ENCODE measurements at regions not wholly inside any gene's neighbourhood (a gene's known extent, or its start where the extent isn't known, plus 50 kb on each side); places are given as distances from the start of the nearest gene placed in this dataset.
"Not testable (repeated sequence)": the region's sequence is repeated elsewhere in the genome, so short reads cannot be mapped to it uniquely, and the experiment has no call there.

DNA sequence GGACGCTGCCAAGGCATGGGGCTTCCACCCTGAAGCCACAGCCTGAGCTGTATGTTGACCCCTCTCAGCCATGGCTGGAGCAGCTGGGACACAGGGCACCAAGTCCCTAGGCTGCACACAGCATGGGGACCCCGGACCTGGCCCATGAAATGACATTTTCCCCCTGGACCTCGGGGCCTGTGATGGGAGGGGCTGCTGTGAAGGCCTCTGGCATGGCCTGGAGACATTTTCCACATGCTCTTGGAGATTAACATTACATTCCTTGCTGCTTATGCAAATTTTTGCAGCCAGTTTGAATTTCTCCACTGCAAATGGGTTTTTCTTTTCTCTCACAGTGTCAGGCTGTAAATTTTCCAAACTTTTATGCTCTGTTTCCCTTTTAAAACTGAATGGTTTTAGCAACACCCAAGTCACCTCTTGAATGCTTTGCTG, 463.6 kb downstream of the ZWINT start:
- no peak for DNase-seq

DNA sequence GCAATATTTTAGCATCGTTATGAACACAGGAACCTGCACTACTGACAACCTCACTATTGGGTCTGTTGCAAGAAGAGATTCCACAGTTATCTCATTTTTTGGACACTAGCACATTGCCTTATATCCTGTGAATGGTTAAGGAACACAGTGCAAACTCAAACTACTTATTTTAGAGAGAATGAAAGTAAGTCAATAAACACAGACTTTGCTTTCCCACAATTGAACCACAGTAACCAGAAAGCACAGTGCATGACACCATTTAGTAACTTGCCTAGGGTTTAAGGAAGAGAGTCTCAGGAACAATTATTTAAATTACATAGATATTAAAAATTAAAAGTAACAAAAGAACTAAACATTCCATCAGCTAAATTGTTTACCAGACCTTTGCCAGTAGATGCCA, 468.8 kb downstream of the ZWINT start:
- DNase-seq, result no peak

DNA sequence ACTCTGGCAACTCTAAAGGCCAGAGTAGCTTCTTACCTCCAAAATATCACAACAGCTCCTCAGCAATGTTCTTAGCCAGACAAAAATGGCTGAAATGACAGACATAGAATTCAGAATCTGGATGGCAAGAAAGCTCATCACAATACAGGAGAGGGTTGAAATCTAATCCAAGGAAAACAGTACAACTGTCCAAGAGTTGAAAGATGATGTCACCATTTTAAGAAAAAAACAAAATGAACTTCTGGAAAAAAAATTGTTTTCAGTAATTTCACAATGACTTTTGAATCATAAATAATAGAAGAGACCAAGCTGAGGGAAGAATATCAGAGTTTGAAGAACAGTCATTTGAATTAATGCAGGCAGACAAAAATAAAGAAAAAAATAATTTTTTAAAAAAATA, 479.5 kb downstream of the ZWINT start:
- DNase-seq, result no peak

DNA sequence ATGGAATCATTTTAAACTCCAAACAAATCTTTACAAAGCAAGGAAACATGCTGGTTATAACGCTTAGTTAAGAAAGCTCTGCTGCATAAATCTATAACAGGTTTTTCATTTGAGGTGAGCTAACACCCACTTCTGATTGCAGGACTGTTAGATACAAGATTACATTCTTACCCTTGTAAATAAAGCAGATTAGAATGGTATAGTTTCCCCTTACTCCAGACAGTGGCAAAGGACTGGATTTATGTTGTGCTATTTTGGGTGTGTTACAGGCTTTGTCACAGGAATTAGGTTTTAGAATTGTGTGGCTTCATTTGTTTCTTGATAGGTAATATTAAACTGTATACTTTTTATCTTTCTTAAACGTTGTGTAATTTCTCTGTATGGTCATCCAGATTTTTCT, 487.6 kb downstream of the ZWINT start:
- no peak for DNase-seq

DNA sequence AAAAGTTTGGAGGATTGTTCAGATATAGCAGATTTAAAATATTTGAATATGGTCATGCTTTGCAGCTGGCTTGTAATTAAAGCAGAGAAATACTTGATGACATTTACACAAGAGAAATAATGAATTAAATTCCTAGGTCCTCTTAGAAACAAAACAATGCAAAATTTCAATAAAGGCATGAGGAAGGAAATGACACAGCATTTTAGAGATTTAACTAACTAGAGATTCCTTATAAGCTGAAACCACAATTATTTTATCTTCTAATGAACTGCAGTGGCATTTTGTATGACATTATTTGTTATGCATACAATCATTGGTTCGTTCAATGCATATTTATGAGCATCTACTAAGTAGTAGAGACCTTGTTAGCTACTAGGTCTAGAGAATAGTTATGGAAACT, 490.9 kb downstream of the ZWINT start:
- no peak for DNase-seq

DNA sequence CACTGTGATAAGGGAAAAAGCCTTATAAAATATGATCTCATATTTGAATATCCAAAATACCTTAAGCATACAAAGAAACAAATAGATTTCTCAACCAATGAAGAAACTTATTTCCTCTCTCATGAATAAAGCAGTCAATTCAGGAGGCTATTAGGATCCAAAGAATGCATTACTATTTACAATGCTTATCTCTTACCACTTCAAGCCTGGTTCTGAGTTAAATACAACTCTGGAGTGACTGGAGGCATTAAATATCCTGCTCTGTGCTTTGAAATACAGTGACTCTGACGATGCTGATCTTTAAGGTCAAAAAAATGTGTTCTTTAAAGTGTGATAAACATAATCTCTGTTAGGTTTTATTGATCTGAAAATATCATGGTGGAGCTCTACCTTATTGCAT, 493.2 kb downstream of the ZWINT start:
- DNase-seq, result no peak

DNA sequence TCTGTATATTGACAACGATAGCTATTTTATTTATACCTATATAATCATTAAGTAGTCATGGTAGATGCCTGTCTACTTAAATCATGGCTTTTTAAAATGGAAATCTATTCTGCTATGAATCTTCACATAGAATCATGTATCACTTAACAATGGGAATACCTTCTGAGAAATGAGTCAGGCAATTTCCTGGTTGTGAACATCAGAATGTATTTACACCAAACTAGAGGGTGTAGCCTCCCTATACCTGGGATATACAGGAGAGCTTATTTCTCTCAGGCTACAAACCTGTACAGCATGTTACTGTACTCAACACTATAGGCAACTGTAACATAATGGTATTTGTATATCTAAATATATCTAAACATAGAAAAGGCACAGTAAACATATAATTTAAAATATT, 502.3 kb downstream of the ZWINT start:
- DNase-seq, result no peak

DNA sequence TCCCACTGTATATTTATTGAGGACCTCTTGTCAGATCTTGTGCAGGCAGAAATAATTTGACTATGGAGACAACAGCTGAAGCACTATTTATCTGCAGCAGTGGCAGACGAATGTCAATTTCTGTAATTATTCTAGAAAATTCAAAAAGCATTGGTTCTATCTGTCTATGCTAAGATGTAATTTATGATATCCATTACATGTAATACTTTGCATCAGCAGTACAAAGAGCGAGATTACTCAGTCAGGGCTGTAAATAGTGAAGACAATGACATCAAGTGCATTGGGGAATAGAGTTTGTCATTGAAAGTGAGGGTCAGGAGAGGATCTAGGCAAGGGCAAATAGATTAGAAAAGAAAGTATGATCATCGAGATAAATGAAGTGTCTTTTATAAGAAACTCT, 508.2 kb downstream of the ZWINT start:
- no peak for DNase-seq

DNA sequence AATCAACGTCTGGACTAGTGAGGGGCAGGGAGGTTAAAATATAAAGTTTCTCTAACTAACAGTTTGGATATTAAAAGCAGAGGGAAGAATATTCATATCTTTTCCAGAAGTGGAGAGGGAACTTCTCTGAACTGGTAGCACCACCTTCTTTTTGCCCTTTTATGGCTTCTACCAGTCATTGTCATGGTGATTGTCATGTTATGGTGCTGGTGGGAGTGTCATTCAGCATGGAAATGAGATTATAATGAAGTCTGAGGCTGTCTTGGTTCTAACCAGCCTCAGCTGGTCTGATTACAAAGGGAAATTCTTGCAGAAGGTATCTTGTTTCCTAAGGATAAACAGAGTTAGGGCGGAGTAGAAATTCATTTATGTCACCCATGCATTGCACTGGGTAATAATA, 523.8 kb downstream of the ZWINT start:
- DNase-seq, result no peak

DNA sequence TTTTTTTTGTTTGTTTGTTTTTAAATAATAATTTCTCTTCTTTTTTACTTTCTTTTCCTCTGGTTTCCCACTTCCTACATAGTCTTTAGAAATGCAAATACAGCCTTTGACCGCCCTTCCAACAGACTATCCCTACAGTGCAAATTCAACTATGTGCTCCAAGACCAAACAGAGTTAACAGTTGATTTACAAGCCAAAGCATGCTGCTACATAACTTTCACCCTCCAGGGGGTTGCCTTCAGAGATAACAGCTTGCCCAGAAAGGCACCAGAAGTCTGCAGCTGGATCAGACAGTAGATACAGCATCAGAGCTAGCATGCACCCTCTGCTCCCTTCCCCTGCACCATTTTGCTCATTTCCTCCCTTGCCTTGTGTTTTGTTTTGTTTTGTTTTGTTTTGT, 539.0 kb downstream of the ZWINT start:
- no peak for DNase-seq

DNA sequence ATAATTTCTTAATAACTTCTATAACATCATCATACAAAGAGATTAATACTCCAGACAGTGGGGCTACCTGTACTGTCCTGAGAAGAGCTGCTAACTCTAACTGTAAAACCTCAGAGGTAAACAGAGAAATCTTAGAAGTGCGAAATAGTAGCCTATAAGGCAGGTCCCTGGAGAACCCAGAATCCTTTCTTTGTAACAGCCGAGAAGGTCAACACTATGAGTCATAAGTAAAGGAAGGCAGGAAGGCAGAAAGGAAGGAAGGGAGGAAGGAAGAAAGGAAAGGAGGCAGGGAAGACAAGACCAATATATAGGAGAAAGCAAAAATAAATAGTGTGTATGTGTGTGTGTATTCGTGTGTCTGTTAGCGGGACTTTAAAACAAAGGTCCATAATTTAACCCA, 540.6 kb downstream of the ZWINT start:
- no peak for DNase-seq

DNA sequence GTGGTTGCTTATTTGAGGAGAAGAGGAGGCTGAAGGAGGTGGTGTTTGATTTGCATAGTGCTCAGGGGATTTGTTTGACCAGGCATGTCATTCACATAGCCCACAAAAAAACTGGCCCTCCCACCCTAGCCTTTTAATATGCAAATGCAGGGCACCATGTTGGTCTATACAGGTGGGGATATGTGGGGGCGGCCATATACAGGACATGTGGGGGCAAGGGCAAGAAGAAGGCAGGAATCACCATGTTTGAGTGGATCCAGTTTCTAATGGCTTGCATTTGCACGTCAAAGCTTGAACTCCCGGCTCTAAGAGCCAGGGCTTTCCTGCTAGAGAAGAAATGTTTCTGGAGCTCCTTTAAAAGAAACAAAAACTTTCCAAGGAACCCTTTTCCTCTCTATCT, 541.0 kb downstream of the ZWINT start:
- no peak for DNase-seq

DNA sequence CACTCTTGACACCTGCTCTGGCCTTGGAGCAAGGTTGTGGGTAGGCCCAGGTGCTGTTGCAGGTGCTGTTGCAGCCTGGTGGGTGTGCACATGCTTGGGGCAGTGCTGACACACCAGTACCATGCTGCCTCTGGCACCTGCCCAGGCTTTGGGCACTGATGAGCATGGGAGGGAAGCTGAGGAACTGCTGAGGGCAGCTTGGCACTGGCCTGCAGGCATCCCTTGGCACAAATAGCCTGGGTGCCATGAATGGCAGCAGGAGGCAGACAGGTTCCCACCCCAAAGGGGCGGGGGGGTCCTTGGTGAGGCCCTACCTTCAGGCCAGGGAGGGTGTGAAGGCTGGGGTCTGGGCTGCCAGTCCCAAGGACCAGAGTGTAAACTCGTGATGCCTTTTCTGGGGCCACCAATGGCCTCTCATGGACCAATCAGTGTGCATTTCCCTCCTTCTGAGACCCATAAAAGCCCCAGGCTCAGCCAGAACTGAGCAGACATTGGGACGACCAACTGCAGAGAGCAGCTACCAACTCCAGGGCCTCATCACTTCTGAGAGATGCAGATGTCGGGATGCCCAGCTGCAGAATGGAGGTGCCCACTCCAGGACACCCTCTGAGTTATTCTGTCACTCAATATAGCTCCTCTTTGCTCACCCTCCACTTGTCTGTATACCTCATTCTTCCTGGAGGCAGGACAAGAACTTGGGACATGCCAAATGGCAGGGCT, 547.4 kb downstream of the ZWINT start:
- no peak for DNase-seq

DNA sequence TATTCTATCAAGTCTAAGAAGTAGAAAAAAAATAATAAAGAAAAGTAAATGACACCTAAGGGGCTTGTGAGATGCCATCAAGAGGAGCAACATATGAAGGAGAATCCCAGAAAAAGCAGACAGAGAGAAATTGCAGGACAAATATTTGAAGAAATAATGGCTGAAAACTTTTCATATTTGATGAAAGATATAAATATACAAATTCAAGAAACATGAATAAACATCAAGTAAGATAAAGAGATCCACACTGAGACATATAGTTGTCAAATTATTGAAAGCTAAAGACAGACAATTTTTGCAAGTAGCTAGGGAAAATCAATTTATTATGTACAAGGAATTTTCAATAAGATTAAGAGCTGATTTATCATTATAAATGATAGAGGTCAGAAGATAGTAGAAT, 558.0 kb downstream of the ZWINT start:
- no peak for DNase-seq

DNA sequence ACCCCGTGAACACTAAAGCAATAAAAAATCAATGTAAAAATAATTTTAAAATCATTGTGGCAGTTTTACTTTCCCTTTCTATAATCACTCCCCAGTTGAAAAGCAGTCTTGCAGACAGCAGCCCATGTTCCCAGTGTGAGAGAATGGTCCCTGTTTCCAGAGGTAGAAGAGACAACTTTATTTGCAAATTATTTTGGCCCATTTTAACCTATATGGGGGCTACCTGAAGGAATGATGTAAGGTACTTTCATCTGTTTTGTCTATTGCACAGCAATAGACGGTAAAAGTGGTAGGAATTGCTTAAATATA, 559.8 kb downstream of the ZWINT start:
- no peak for DNase-seq

DNA sequence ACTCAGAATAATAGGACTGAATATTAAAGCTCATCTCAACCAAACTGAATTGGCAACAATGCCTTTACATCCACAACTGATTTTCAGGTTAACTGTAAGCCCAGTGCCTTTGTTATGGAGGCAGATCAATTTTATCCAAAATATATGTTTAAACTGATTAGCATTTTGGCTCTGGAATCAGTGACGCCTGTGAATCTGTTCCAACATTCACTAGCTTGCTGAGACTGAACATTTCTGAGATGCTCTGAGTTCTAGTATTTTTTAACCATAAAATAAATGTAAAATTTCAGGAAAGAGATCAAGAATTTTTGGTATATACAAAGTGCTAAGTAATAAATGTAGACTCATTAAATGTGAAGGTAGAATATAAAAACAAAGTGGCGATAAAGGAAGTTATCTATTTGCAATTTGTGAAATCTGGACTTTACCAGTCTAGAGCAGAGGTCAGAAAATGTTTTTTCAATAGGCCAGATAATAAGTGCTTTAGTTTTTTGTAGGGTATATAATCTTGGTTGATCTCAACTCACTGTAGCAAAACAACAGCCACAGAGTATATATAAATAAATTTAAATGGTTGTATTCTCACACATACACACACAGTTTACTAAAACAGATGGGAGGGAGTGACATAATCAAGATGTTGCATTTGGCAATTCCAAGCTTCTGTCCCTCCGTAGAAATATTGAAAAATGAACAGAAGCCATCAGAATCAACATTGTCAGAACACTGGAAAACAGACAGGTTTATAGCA, 560.3 kb downstream of the ZWINT start:
- no peak for DNase-seq

DNA sequence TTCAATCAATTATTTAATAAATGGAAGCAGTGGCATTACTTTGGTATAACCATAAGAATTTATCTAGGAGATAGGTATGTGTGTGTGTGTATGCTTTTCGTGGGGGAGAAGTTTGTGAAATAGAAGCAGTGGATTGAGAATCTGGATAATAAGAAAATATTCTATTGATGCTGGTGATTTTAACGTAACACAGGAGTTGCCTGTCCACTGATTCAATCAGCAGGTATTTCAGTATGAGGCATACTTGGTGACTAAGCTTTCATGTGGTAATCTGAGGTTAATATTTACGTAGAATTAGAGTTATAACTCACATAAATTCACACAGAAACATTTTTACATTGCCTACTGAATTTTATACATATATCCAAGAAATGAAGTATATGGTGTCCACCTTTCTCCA, 568.0 kb downstream of the ZWINT start:
- peak; percentile 62 for DNase-seq

DNA sequence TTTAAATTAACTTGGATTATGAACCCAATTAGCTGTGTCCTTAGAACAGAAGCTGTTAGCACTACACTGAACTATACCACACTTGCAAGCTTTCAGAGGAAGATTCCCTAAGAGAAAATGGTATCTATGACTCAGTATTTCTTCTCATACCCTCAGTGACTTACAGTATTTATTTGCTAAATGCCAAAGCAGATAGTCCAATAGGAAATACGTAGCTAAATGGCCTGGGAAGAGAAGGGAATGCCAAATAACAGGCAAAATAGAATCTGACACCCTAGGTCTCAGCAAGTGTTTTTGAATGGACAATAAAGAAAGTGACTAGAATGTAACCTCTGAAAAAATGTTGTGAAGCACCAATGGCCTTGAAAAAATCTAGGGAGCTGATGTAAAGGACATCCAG, 570.8 kb downstream of the ZWINT start:
- not testable (repeated sequence) for DNase-seq

DNA sequence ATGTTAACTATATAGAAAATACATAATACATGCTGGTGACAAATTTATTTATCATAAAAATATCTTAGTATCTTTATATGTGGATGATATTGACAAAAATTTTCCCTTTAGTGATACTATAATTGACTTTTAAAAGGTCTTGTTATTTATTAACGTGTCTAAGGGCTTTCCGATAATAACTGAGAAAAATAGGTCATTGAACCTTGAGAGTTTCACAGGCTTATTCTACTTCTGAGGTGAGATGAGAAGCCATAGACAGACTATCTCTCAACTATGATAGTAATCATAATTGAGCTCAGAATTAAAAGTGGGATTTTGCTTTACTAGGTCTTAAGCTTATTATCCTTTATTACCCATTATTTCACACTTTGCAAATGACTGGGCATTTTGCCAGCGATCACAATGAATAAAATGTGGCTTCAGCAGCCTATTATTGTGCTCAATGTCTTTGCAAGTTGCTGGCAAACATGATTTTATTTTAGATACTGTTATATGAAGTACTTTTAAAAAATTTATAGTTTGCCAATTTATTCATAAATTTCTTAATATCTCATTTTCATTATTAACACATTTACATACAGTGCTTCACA, 574.5 kb downstream of the ZWINT start:
- DNase-seq, result no peak

DNA sequence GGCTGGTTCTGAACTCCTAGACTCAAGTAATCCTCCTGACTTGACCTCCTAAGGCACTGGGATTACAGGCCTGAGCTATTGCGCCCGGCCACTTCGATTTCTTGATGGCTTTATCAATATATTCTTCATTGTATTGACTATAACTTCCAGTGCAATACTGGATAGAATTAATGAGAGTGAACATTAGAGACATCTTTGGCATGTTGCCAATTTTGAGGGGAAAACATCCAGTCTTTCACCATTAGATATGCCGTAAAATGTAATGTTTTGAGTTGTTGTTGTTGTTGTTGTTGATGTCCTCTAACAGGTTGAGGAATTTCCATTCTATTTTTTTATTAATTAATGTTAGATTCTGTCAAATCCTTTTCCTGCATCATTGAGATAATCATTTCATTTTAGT, 578.9 kb downstream of the ZWINT start:
- DNase-seq, result no peak

DNA sequence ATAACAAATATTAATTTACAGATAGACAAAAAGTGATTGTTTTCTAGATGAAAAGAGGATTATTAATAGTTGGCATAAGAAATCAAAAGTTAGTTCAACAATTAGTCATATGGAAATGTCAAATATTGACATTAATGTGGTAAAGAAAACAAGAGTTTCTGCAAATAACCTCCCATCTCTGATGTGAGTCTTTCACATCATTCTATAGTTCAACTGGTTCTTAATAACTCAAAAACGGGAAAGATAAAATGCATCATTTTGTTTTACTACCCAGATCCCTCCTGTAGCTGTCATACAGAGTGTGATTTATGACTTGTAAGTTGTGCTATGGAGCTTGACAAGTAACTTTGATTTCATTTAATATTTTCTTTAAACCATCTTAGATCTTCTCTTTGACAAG, 594.8 kb downstream of the ZWINT start:
- DNase-seq, result no peak

DNA sequence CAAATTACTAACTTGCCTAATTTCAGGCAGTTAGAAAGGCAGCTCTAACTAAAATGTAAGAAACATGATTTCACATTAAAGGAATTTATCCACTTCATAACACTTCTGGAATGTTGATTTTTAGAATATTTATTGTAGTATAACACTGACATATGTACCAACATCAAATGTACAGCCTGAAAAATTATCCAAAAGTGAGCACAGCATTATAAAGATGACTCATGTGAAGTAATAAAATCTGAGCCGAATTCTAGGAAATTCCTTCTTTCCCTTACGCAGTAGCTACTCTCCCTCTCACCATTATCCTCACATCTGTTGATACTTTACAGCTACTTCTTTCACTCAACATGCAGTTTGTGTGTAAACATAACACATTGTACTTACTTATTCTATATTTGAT, 610.6 kb downstream of the ZWINT start:
- DNase-seq, result peak; percentile 5

DNA sequence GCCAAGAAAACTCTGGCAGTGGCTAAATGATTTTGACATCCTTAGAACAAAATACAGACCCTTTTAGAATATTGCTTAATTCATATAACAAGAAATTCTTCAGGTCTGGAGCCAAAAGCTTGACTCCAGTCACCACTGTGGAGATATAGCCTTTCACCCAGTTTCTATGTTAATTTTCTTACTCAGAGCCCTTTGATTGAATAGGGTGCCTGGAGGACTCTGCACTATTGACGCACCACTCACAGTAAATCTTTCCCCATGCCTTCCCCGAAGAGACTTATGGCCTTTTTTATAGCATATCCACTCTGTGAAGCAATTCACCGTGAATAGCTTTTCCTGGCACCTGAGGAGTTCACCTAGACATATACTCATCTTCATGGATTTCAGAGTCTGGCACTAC, 613.8 kb downstream of the ZWINT start:
- DNase-seq, result no peak

DNA sequence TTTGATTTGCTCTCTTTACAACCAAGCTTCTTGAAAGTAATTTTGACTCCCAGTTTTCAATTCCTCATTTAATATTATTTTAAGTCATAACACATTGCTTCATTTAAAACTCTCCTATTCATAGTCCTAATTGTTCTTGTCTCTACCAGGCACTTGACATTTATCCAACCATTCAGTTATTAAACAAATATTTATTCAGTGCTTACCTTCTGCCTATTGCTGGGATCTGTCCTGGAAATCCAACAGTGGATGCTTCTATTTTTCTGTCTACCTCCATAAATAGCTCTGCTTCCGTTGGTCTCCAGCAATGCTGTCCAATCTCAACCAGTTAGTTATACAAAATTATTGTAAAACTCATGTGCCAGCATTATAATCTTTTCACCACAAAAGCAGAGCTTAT, 615.1 kb downstream of the ZWINT start:
- DNase-seq, result no peak

DNA sequence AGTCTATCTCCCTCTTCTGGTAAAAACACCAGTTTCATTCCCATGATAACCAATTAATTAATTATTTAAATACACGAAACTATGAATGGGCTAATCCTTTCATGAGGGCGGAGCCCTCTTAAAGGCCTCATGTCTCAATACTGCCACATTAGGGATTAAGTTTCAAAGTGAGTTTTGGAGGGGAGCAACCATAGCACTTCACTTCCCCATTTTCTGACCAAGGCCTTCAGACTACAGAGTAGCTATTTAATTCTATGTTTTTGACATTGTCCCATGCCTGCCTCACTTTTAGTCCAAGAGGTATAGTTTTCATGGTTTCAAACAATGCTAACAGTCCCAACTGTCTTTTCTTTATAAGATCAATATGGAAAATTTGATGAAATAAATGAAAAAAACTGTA, 618.6 kb downstream of the ZWINT start:
- no peak for DNase-seq

All from kidney glomerular epithelial cell (primary cell).